ENCODE measurements at regions not wholly inside any gene's neighbourhood (a gene's known extent, or its start where the extent isn't known, plus 50 kb on each side); places are given as distances from the start of the nearest gene placed in this dataset.

DNA sequence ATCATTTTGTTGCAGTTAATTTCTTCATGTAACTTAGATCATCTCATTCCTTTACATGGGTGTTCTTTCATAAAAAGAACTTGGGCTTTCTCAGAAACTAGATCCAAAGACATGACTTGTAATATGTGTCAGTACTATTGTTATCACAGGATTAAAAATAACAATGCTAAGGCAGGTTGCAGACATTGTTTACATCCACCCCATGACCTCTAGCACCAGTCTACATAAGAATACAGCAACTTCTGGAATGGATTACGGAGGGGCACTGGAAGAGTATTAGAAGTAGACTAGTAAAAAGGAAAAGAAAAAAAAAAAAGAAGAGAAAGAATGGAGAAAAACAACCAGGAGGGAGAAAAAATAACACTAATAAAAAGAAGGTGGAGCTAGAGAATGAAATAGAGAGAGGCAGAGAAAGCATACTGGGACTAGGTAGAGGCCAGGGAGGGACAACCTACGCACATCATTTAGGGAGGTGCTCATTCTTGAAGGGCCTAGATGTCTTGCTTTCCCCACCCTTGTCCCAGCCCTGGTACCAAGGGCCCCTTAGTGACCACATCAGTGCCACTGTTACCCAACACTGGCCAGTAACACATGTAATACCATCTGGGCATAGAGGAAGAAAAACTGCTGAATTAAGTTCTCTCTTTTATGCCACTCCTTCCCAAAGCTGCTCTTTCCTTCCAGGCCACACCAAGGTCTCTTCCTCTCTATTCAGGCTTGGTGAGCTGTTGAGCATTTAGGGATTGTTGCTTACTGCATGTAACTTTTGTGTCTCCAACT, 70.6 kb upstream of the KLF7 start:
- no peak for DNase-seq (ENCODE audit: low spot score in 2 of 2)
- H3K27ac ChIP-seq = no peak overlapping the region
- TF ChIP-seq, protein P1, sequence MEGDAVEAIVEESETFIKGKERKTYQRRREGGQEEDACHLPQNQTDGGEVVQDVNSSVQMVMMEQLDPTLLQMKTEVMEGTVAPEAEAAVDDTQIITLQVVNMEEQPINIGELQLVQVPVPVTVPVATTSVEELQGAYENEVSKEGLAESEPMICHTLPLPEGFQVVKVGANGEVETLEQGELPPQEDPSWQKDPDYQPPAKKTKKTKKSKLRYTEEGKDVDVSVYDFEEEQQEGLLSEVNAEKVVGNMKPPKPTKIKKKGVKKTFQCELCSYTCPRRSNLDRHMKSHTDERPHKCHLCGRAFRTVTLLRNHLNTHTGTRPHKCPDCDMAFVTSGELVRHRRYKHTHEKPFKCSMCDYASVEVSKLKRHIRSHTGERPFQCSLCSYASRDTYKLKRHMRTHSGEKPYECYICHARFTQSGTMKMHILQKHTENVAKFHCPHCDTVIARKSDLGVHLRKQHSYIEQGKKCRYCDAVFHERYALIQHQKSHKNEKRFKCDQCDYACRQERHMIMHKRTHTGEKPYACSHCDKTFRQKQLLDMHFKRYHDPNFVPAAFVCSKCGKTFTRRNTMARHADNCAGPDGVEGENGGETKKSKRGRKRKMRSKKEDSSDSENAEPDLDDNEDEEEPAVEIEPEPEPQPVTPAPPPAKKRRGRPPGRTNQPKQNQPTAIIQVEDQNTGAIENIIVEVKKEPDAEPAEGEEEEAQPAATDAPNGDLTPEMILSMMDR (IDR thresholded peaks at IDR 0.05) = no peak
- H3K36me3 ChIP-seq = no peaks in the 10 kb centered on the region
- H3K27me3 ChIP-seq = no peaks in the 10 kb centered on the region
- no peaks in the 10 kb centered on the region for H3K9me3 ChIP-seq
- H3K4me1 ChIP-seq = peaks cover 12 to 21% of the 10 kb centered on the region in 2 donors
- H3K4me3 ChIP-seq = no peak overlapping the region
- intact Hi-C loops (cut with DNase I) = loop anchor here (5.0 kb wide), 2 partner anchors 96 to 114 kb away; no protein-coding TSS in a partner anchor

DNA sequence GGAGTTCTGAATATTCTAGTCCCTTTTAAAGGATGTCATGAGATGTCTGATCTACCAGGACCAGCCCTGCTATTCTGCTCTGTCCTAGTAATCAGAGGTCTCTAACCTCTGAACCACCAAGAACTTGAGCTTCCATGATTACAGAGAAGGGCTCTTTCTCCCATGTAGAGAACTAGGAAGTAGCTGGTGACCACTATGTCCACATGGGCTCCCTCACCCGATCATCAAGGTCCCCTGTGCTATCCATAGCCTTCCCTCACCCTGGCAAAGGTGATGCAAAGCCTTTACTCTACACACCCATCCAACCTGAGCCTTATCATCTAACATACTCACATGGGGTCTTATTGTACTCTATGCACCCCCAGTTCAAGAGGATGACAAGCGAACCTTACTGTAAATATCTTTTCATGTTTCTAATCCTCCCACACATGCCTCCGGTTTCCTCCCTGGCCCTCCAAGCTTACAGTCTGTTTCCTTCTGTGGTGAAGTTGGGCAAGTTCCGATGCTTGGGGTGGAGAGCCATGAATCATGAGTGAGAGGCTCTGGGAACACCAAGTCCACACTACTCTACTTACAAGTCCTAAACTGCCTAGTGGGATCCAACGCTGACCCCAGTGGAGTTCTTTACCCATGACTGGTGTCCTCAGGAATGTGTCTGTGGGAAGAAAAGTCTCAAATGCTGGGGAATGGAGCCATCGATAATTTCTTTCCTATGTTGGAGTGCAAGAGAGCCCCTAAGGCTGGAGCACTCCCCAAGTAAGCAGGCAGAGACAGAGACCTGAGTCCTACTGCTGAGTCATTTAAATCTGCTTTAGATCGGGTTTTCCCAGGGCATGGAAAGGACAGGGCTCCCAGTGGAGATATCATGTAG, 73.3 kb upstream of the KLF7 start:
- TF ChIP-seq, protein P1 (IDR thresholded peaks at IDR 0.05) = no peak
- H3K4me3 ChIP-seq = no peak overlapping the region
- intact Hi-C loops (cut with DNase I) = loop anchor here (1.0 to 5.0 kb wide), 4 partner anchors 19 to 117 kb away; no protein-coding TSS in a partner anchor

DNA sequence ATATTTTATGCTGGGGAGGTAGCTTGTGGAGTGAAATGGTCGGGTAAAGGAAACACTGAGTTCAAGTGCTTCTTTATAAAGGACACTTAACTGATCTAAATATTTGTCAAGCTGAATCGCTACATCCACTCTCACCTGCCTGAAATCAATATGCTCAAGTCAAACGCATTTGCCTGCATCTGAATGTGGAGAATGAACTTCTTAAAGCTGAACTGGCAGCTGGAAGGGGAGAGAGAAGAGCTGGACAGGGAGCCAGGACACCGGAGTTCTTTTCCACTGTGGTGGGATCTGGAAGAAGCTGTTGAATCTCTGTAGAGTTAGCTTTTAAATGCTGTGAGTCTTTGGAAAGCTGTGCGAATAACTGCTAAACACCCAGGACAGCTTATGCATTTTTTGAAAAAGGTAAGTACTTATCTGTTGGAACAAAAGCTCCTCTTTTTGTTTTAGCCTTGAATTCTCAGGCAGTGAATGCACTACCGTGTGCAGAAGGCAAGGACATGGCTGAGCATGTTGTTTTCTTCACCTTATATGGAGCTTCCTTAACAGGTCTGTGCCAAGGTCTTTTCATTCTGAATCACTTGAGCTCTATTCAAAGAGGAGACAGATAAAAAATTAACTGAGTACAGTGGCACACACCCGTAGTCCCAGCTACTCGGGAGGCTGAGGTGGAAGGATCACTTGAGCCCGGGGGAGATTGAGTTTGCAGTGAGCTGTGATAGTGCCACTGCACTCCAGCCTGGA, 74.2 kb upstream of the KLF7 start:
- H3K27me3 ChIP-seq = no peaks in the 10 kb centered on the region
- intact Hi-C loops (cut with DNase I) = loop anchor here (1.0 to 5.0 kb wide), 4 partner anchors 18 to 118 kb away; no protein-coding TSS in a partner anchor
- H3K27ac ChIP-seq = peak overlapping the region; percentile 78 to 84
- TF ChIP-seq, protein P1 (IDR thresholded peaks at IDR 0.05) = no peak
- no peaks in the 10 kb centered on the region for H3K36me3 ChIP-seq
- H3K9me3 ChIP-seq = no peaks in the 10 kb centered on the region
- DNase-seq (ENCODE audit: low spot score in 2 of 2) = no peak
- no peak overlapping the region for H3K4me3 ChIP-seq
- peaks cover 12 to 21% of the 10 kb centered on the region in 2 donors for H3K4me1 ChIP-seq

More for the DNA sequence above, 73.3 kb upstream of the KLF7 start:
- peak; percentile 70 to 92 for DNase-seq (ENCODE audit: low spot score in 2 of 2)
- no peaks in the 10 kb centered on the region for H3K27me3 ChIP-seq
- H3K27ac ChIP-seq = peak overlapping the region; percentile 78 to 84
- H3K9me3 ChIP-seq = no peaks in the 10 kb centered on the region
- peaks cover 12 to 21% of the 10 kb centered on the region in 2 donors for H3K4me1 ChIP-seq
- no peaks in the 10 kb centered on the region for H3K36me3 ChIP-seq

DNA sequence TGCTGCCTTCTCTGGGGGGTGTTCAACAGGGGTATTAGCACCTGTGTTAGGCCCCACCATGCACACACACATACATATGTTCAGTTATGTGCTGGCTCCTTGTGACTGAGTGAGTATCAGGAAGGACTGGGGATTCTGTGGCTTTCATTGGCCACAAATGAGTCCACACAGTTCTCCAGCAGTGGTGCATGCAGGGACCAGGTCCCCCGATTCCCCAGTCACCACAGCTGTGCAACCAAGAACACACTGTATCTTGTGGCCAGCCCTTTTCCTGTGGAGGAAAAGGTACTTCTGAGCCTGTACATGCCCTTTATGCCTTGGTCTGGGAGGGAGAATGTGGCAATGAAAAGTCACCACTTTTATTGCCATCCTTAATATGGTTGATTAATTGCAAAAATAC, 74.9 kb upstream of the KLF7 start:
- no peak overlapping the region for H3K4me3 ChIP-seq
- no peaks in the 10 kb centered on the region for H3K36me3 ChIP-seq
- no peaks in the 10 kb centered on the region for H3K9me3 ChIP-seq
- TF ChIP-seq, protein P1 (IDR thresholded peaks at IDR 0.05) = no peak
- DNase-seq (ENCODE audit: low spot score in 2 of 2) = no peak
- H3K27ac ChIP-seq = peak overlapping the region in 1 of 2 donors; percentile 84
- no peaks in the 10 kb centered on the region for H3K27me3 ChIP-seq
- intact Hi-C loops (cut with DNase I) = no loop called here
- peaks cover 12 to 21% of the 10 kb centered on the region in 2 donors for H3K4me1 ChIP-seq

DNA sequence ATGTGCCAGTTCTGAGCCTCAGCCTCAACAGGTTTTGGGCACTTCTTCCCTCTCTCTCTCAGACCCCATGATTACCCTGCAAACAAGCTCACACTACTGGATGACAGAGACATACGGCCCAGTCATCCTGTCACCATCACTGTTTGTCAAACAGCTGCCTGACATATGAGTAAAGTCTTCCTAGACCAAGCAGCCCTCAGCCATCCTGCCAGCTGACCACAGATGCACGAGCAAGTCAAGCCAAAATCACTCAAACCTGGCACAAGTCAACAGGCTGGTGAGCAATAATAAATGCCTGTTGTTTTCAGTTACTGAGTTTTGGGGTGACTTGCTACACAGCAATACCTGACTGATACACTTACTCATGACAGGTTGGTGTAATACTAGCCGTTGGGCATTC, 75.5 kb upstream of the KLF7 start:
- H3K36me3 ChIP-seq = no peaks in the 10 kb centered on the region
- H3K27ac ChIP-seq = no peak overlapping the region
- TF ChIP-seq, protein P1 (IDR thresholded peaks at IDR 0.05) = no peak
- intact Hi-C loops (cut with DNase I) = no loop called here
- peaks cover 12 to 21% of the 10 kb centered on the region in 2 donors for H3K4me1 ChIP-seq
- H3K4me3 ChIP-seq = no peak overlapping the region
- H3K27me3 ChIP-seq = no peaks in the 10 kb centered on the region
- H3K9me3 ChIP-seq = no peaks in the 10 kb centered on the region
- no peak for DNase-seq (ENCODE audit: low spot score in 2 of 2)

Measured in ascending aorta (tissue), 2 donors.